ENCODE measurements at regions not wholly inside any gene's neighbourhood (a gene's known extent, or its start where the extent isn't known, plus 50 kb on each side); places are given as distances from the start of the nearest gene placed in this dataset.

DNA sequence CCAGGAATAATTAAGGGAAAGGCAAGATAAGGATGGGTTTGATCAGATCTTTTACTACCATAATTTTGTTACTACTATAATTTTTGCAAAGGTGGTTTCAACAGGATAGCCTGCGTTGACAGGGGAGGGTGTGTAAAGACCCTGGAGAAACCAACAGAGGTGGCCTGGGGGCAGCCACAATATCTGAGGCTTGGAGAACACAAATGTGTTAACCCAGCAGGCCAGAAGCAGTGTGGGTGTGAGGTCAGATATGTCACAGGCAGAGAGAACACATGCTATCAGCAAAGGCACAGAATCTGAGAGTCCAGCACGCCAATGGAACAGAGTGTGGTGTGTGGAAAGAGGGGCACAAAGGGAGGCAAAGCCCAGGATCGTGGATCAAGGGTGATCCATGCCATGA is 399.4 kb upstream of the TRIB2 start:
- TF ChIP-seq POLR2AphosphoS5 (IDR thresholded peaks at IDR 0.05; ENCODE audit: low read depth, low read length) (no peak), CTCF (IDR thresholded peaks at IDR 0.05) (no peak)

All from Panc1 (cell line).